C4-2B (cell line): ENCODE measurements at regions not wholly inside any gene's neighbourhood (a gene's known extent, or its start where the extent isn't known, plus 50 kb on each side); places are given as distances from the start of the nearest gene placed in this dataset.

Experiments
- CTCF ChIP-seq: fragments of 450-650 bp; conservative IDR thresholded peaks from 2 replicates; pipeline ENCODE4 v1.5.1; 2017; ENCODE audit warnings: mild to moderate bottlenecking
- ZFX ChIP-seq: fragments of 450-650 bp; IDR thresholded peaks from 2 replicates; pipeline ENCODE4 v1.6.1; 2017

- TF ChIP-seq CTCF (no peak), ZFX (no peak)
Measured at GRCh38 chr4:107270614-107271013, 234.5 kb upstream of the DKK2 start.
